RWPE1 (cell line): ENCODE measurements at regions not wholly inside any gene's neighbourhood (a gene's known extent, or its start where the extent isn't known, plus 50 kb on each side); places are given as distances from the start of the nearest gene placed in this dataset.

Source experiments
- CTCF ChIA-PET: fragments of 350-600 bp; sonication (Branson Sonifier 250); formaldehyde crosslinking; extraction: SDS; loops from one replicate; lab custom pipeline; 2021; lab: Yijun Ruan, JAX
- POLR2A ChIA-PET: fragments of 400-600 bp; formaldehyde crosslinking; extraction: SDS; loops from one replicate; lab custom pipeline; 2020; ENCODE audit warnings: antibody characterized with exemption; ENCODE audit not compliant: low non-redundant PET; lab: Yijun Ruan, JAX
- DNase-seq: peaks from one replicate; pipeline ENCODE4 v3.0.0; 2012; ENCODE audit warnings: low spot score
- H3K27ac ChIP-seq: fragments of 450-650 bp; 2 replicates; pipeline ENCODE4 v1.5.1; 2017
- TF ChIP-seq, protein P1 (sequence below): fragments of 450-650 bp; conservative IDR thresholded peaks from 2 replicates; pipeline ENCODE4 v1.5.1; 2017; ENCODE audit warnings: low read depth, mild to moderate bottlenecking

DNA sequence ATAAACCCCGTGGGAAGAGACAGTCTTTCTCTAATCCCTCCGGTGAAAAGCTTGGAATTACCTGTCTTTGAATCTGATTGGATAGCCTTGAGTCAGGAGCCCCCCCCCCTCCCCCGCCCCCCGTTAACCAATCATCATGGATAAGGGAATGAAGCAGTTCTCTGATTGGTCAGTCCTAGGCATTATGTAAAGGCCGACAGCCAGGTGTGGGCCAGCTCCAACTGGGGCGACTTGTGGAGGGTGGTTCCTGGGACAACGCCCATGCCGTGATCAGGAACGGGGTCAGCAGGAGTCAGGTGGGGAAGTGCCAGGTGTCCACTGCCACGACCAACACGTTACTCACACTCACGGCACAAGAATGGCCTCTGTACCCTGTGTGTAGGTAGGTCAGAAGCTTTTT lies 406.8 kb upstream of the SULF2 start:
- POLR2A ChIA-PET = no interaction called here
- no peak for DNase-seq
- no peak overlapping the region for H3K27ac ChIP-seq
- CTCF ChIA-PET = interaction anchor here (0.6 to 3.8 kb wide), 4 partner anchors 28 to 429 kb away, joined by 3 to 18 read pairs (median 3); no protein-coding TSS in a partner anchor
- TF ChIP-seq, protein P1, sequence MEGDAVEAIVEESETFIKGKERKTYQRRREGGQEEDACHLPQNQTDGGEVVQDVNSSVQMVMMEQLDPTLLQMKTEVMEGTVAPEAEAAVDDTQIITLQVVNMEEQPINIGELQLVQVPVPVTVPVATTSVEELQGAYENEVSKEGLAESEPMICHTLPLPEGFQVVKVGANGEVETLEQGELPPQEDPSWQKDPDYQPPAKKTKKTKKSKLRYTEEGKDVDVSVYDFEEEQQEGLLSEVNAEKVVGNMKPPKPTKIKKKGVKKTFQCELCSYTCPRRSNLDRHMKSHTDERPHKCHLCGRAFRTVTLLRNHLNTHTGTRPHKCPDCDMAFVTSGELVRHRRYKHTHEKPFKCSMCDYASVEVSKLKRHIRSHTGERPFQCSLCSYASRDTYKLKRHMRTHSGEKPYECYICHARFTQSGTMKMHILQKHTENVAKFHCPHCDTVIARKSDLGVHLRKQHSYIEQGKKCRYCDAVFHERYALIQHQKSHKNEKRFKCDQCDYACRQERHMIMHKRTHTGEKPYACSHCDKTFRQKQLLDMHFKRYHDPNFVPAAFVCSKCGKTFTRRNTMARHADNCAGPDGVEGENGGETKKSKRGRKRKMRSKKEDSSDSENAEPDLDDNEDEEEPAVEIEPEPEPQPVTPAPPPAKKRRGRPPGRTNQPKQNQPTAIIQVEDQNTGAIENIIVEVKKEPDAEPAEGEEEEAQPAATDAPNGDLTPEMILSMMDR = no peak

DNA sequence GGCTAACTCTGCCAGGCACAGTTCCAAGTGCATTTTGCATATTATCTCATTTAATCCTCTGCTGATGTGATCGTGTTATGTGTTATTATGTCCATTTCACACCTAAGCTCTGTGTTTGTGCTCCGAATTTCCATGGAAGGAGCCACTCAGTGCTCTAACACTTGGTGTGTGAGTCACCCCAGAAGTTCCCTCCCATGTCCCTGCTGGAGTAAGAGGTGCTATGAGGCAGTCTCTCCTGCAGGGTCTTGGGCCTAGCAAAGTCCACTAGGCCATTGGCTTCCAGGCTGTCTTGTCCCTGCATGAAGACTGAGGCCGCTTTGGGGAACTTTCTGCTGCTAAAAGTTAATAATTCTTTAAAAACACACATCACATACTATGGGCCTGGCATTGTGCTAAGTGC lies 405.9 kb upstream of the SULF2 start:
- ChIA-PET POLR2A (no interaction called here), CTCF (interaction anchor here (2.4 to 3.8 kb wide), 2 partner anchors 405 to 430 kb away, joined by 8 to 18 read pairs; no protein-coding TSS in a partner anchor)
- no peak overlapping the region for H3K27ac ChIP-seq
- peak; percentile 64 for DNase-seq
- TF ChIP-seq, protein P1 = no peak

DNA sequence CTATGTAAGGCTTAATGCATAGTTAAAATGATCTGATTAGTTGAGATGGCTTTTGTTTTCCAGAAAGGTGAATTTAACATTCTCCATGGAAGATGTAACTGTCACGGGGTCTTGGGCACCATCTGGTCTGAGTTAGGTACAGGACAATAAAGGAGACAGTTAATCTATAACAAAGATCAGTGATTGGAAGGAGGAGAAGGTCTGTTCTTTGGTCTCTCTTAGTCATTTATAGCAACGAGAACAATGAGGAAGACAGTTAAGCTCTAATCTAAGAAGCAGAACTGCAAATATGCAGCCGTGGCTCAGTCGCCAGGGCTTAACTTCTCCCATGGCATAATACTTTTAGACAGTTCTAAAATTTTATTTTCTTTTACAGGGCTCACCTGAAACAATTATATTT lies 405.5 kb upstream of the SULF2 start:
- no peak for DNase-seq
- ChIA-PET CTCF (interaction anchor here (2.4 to 3.8 kb wide), 2 partner anchors 404 to 430 kb away, joined by 8 to 18 read pairs; no protein-coding TSS in a partner anchor), POLR2A (interaction anchor here (0.6 kb wide), 1 partner anchor 32 kb away, joined by 5 read pairs; no protein-coding TSS in a partner anchor)
- TF ChIP-seq, protein P1 = no peak
- H3K27ac ChIP-seq = no peak overlapping the region

DNA sequence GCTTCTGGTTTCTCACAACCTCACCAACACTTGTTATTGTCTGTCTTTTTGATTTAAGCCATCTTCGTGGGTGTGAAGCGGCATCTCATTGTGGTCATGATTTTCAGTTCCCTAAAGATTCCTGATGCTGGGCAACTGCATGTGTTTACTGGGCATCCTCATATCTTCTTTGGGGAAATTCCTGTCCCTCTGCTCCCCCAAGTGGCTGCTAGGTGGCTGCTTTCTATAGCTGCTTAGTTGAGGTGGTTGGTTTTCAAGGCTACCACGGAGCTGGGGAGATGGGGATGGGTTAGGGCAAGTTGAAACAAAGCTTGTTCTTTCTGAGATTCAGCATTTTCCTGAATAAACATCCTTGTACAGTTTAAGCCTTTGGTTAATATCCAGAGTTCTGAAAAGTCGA lies 403.9 kb upstream of the SULF2 start:
- CTCF ChIA-PET = interaction anchor here (0.5 to 3.8 kb wide), 10 partner anchors 51 to 432 kb away, joined by 3 to 18 read pairs (median 3); no protein-coding TSS in a partner anchor
- TF ChIP-seq, protein P1 = no peak; the same call in 1 of the 2 replicates
- POLR2A ChIA-PET = no interaction called here
- DNase-seq = peak; percentile 92
- peak overlapping the region; percentile 85 for H3K27ac ChIP-seq

DNA sequence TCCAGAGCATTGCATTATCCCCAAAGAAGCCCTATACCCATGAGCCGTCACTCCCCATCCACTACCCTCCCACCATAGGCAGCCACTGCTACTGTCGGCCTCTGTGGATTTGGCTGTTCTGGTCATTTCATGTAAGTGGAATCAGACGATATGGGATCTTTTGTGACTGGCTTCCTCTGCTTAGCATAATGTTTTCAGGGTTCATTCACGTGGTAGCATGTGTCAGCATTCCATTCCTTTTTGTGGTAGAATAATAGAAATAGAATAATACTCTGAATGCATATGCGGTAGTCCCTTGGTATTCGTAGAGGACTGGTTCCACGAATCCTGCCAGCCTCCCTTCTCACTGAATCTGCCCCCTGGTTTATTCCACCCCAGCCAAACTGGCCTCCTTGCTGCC lies 402.6 kb upstream of the SULF2 start:
- POLR2A ChIA-PET = no interaction called here
- TF ChIP-seq, protein P1 = no peak
- no peak for DNase-seq
- H3K27ac ChIP-seq = peak overlapping the region; percentile 79
- CTCF ChIA-PET = no interaction called here

DNA sequence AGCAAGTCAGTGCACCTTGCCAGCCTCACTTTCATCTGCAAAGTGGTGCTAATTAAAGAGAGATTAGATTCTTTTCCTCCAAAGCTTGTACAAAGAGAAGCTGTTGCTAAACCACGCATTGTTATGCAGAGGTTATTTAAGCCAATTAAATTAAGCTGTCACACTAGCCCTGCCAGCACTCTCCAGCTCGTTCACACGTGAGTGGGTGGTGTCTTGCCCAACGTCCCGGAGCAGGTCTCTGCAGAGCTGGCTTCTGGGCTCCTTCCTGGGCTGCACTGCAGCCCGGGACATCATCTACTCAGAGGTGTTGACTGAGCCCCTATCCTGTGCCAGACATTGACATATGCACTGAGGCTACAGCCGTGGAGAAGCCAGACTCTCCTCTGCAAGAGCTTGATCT lies 401.6 kb upstream of the SULF2 start:
- ChIA-PET CTCF (interaction anchor here (0.6 to 1.1 kb wide), 4 partner anchors 95 to 434 kb away, joined by 3 to 7 read pairs (median 6); no protein-coding TSS in a partner anchor), POLR2A (no interaction called here)
- TF ChIP-seq, protein P1 = no peak
- no peak for DNase-seq
- H3K27ac ChIP-seq = peak overlapping the region; percentile 79
